ENCODE measurements at regions not wholly inside any gene's neighbourhood (a gene's known extent, or its start where the extent isn't known, plus 50 kb on each side); places are given as distances from the start of the nearest gene placed in this dataset.
A peak's percentile ranks its signal among the peaks of the same experiment; 100 is the strongest.

- intact Hi-C loops (cut with DNase I), result no loop called here
Measured at GRCh38 chr10:4683838-4684237, 142.2 kb upstream of the AKR1E2 start.

GRCh38 chr10:4683137-4683536 lies 142.9 kb upstream of the AKR1E2 start:
- Histone ChIP-seq H3K27me3 (no peaks in the 10 kb centered on the region), H3K27ac (no peak overlapping the region), H3K9me3 (no peaks in the 10 kb centered on the region), H3K4me3 (no peak overlapping the region), H3K36me3 (no peaks in the 10 kb centered on the region), H3K4me1 (peaks cover 0 to 7% of the 10 kb centered on the region in 2 donors)
- no peak for ATAC-seq
- TF ChIP-seq CTCF (IDR thresholded peaks at IDR 0.05), result no peak
- DNase-seq, result no peak
- intact Hi-C loops (cut with DNase I), result no loop called here

More at GRCh38 chr10:4683838-4684237, 142.2 kb upstream of the AKR1E2 start:
- no peak for TF ChIP-seq CTCF (IDR thresholded peaks at IDR 0.05)
- Histone ChIP-seq H3K27ac (no peak overlapping the region), H3K36me3 (no peaks in the 10 kb centered on the region), H3K4me1 (no peaks in the 10 kb centered on the region), H3K4me3 (no peak overlapping the region), H3K27me3 (no peaks in the 10 kb centered on the region), H3K9me3 (no peaks in the 10 kb centered on the region)
- ATAC-seq, result no peak
- no peak for DNase-seq

GRCh38 chr10:4678951-4679671 lies 146.9 kb upstream of the AKR1E2 start:
- no peaks in the 10 kb centered on the region for H3K9me3 ChIP-seq
- DNase-seq, result no peak
- no peak overlapping the region for H3K27ac ChIP-seq
- no peaks in the 10 kb centered on the region for H3K36me3 ChIP-seq
- H3K27me3 ChIP-seq, result no peaks in the 10 kb centered on the region
- H3K4me3 ChIP-seq, result no peak overlapping the region
- H3K4me1 ChIP-seq, result peaks cover 0 to 19% of the 10 kb centered on the region in 2 donors
- ATAC-seq, result no peak
- no peak for TF ChIP-seq CTCF (IDR thresholded peaks at IDR 0.05)
- intact Hi-C loops (cut with DNase I), result no loop called here

- no peaks in the 10 kb centered on the region for H3K27me3 ChIP-seq
- intact Hi-C loops (cut with DNase I), result no loop called here
- H3K4me3 ChIP-seq, result no peak overlapping the region
- H3K36me3 ChIP-seq, result no peaks in the 10 kb centered on the region
- ATAC-seq (peak; percentile 83), DNase-seq (no peak)
- H3K27ac ChIP-seq, result peak overlapping the region; percentile 30 to 69
- H3K4me1 ChIP-seq, result peaks cover 0 to 19% of the 10 kb centered on the region in 2 donors
- H3K9me3 ChIP-seq, result no peaks in the 10 kb centered on the region
- TF ChIP-seq CTCF (IDR thresholded peaks at IDR 0.05), result no peak
Measured at GRCh38 chr10:4678023-4678950, 147.7 kb upstream of the AKR1E2 start.

Measured in left lung (tissue), 4 donors.